ENCODE measurements at regions not wholly inside any gene's neighbourhood (a gene's known extent, or its start where the extent isn't known, plus 50 kb on each side); places are given as distances from the start of the nearest gene placed in this dataset.

DNA sequence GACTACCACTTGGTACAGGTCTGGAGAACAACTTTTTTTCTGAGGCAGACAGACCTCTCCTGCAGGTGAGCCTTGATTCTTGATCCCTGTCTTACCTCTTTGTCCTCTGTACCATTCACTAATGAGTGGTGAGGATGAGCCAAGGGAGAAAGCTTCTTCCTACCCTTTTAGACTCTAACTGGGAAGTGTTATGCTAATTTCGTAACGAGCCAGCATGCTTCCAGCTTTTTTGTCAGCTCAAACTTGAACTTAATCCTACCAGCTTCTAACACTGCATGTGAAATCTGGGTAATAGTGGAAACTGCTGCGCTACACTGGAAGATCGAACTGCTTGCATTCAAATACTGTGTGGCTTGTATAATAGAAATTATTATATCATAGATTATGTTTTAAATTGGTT lies 87.0 kb downstream of the NEUROD6 start:
- TF ChIP-seq, protein P1, sequence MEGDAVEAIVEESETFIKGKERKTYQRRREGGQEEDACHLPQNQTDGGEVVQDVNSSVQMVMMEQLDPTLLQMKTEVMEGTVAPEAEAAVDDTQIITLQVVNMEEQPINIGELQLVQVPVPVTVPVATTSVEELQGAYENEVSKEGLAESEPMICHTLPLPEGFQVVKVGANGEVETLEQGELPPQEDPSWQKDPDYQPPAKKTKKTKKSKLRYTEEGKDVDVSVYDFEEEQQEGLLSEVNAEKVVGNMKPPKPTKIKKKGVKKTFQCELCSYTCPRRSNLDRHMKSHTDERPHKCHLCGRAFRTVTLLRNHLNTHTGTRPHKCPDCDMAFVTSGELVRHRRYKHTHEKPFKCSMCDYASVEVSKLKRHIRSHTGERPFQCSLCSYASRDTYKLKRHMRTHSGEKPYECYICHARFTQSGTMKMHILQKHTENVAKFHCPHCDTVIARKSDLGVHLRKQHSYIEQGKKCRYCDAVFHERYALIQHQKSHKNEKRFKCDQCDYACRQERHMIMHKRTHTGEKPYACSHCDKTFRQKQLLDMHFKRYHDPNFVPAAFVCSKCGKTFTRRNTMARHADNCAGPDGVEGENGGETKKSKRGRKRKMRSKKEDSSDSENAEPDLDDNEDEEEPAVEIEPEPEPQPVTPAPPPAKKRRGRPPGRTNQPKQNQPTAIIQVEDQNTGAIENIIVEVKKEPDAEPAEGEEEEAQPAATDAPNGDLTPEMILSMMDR (IDR thresholded peaks at IDR 0.05; ENCODE audit: low read length), result no peak
- no peak for TF ChIP-seq EZH2 (IDR thresholded peaks at IDR 0.05; ENCODE audit: borderline replicate concordance, low read length)
